GM10266 (cell line): ENCODE measurements at regions not wholly inside any gene's neighbourhood (a gene's known extent, or its start where the extent isn't known, plus 50 kb on each side); places are given as distances from the start of the nearest gene placed in this dataset.

ENCODE experiments used
- DNase-seq: peaks from one replicate; pipeline ENCODE4 v3.0.0; 2012; ENCODE audit errors: extremely low spot score
- CTCF ChIP-seq: IDR thresholded peaks from 2 replicates; pipeline ENCODE4 v1.5.1; 2012; ENCODE audit warnings: mild to moderate bottlenecking, low read depth; ENCODE audit not compliant: control insufficient read depth, insufficient read depth; ENCODE audit errors: missing control alignments

GRCh38 chr3:18734309-18734708 lies 309.2 kb upstream of the SATB1 start:
- no peak for TF ChIP-seq CTCF
- no peak for DNase-seq

GRCh38 chr3:18732474-18732873 lies 307.3 kb upstream of the SATB1 start:
- no peak for DNase-seq
- no peak for TF ChIP-seq CTCF

- TF ChIP-seq CTCF = no peak
- no peak for DNase-seq
Measured at GRCh38 chr3:18730491-18730890, 305.4 kb upstream of the SATB1 start.

GRCh38 chr3:18729671-18730070 lies 304.5 kb upstream of the SATB1 start:
- TF ChIP-seq CTCF = no peak
- no peak for DNase-seq

- no peak for DNase-seq
- TF ChIP-seq CTCF = no peak
Measured at GRCh38 chr3:18725668-18726407, 300.7 kb upstream of the SATB1 start.

GRCh38 chr3:18724456-18724855 lies 299.3 kb upstream of the SATB1 start:
- DNase-seq = no peak

More at GRCh38 chr3:18724456-18724855, 299.3 kb upstream of the SATB1 start:
- TF ChIP-seq CTCF = no peak
